Activated naive CD4-positive, alpha-beta T cell treated with anti-CD3 and anti-CD28 coated beads, Interleukin-2, amount 10 ng/mL, durations not matched to agents 7 days and 5 days (primary cell): ENCODE measurements at regions not wholly inside any gene's neighbourhood (a gene's known extent, or its start where the extent isn't known, plus 50 kb on each side); places are given as distances from the start of the nearest gene placed in this dataset.
"Not testable (repeated sequence)": the region's sequence is repeated elsewhere in the genome, so short reads cannot be mapped to it uniquely, and the experiment has no call there.

Experiments
- CTCF ChIA-PET: fragments of 350-600 bp; sonication (Branson Sonifier 250); formaldehyde crosslinking; loops from one replicate; lab custom pipeline; 2021; ENCODE audit warnings: antibody characterized with exemption; lab: Charles Lee
- DNase-seq: peaks from one replicate; pipeline ENCODE4 v3.0.0-alpha.2; 2020
- H3K27ac Mint-ChIP-seq: one replicate; pipeline ENCODE4 v1.8.0; 2021; ENCODE audit warnings: mild to moderate bottlenecking, moderate library complexity, mixed read lengths
- H3K27me3 Mint-ChIP-seq: one replicate; pipeline ENCODE4 v1.8.0; 2021; ENCODE audit warnings: mild to moderate bottlenecking, mixed read lengths
- H3K36me3 Mint-ChIP-seq: one replicate; pipeline ENCODE4 v1.8.0; 2021; ENCODE audit warnings: mixed read lengths
- H3K4me1 Mint-ChIP-seq: one replicate; pipeline ENCODE4 v1.8.0; 2021; ENCODE audit warnings: mixed read lengths
- H3K4me3 Mint-ChIP-seq: one replicate; pipeline ENCODE4 v1.8.0; 2021; ENCODE audit warnings: mild to moderate bottlenecking, moderate library complexity, mixed read lengths
- H3K9me3 Mint-ChIP-seq: one replicate; pipeline ENCODE4 v1.8.0; 2021; ENCODE audit warnings: mixed read lengths

DNA sequence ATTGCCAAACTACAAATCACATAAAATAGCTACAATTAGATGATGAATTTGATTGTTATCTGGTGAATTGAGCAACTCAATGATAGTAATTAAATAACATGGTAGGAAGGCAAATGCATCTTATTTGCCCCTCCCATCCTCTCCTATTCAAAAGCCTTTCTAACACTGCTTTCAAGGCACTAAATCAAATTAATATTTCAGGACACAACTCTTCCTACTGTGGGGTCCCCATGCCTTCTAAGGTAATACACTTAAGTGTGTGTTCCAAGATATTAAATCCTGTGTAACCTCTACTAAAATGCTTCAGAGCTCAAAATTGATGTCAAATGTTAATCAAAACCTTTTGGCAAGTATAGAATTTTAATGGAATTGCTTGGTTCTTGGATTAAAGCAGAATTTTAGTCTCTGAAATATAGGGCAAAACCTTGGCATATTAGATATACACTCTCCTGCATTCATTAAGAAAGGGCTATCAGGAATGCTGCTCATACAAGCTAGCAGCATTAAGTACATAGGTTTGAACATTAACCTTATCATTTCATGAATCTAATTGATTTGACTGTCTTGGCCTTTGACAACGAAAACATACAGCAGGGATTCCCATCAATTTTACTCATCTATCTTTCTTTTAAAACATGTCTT is 371.8 kb upstream of the GALNTL6 start:
- CTCF ChIA-PET: no interaction called here
- Mint-ChIP-seq H3K27me3 (no peaks in the 10 kb centered on the region), H3K4me3 (no peak overlapping the region), H3K9me3 (peaks cover 10% of the 10 kb centered on the region), H3K36me3 (no peaks in the 10 kb centered on the region), H3K27ac (no peak overlapping the region), H3K4me1 (no peaks in the 10 kb centered on the region)
- no peak for DNase-seq

DNA sequence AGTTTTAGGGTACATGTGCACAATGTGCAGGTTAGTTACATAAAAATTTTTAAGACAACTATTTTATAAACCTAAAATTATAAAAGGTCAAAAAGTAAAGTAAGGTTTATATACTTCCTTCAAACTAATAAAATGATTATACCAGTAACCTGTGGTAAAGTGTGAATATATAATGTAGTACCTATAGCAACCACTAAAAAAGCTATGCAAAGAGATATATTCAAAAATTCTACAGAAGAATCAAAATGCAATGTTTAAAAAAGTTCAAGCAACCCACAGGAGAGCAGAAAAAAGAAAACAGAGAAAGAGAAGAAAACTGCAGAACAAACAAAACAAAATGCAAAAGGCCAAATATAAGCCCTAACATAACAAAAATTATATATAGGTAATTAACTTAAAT is 379.5 kb upstream of the GALNTL6 start:
- no peak overlapping the region for H3K27ac Mint-ChIP-seq

DNA sequence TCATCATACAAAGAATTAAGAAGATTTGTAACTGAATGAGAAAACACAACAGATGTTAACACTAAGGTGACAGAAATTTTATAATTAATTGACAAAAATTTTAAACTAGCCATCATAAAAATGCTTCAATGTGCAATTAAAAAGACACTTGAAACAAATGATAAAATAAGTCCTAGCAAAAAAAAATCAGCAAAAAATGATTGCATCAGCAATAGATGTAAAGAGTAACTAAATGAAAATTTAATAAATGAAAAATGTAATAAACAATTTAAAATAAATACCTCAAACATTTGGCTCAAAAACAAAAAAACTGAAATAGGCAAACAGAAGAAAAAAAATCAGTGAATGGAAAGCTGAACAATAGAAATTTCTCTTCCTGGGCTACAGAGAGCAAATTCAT is 380.7 kb upstream of the GALNTL6 start:
- H3K4me1 Mint-ChIP-seq: no peaks in the 10 kb centered on the region
- CTCF ChIA-PET: no interaction called here
- peaks cover 9% of the 10 kb centered on the region for H3K9me3 Mint-ChIP-seq
- H3K27ac Mint-ChIP-seq: no peak overlapping the region
- no peaks in the 10 kb centered on the region for H3K36me3 Mint-ChIP-seq
- no peak overlapping the region for H3K4me3 Mint-ChIP-seq
- DNase-seq: no peak
- H3K27me3 Mint-ChIP-seq: no peaks in the 10 kb centered on the region

More for the DNA sequence above, 379.5 kb upstream of the GALNTL6 start:
- Mint-ChIP-seq H3K27me3 (no peaks in the 10 kb centered on the region), H3K4me1 (no peaks in the 10 kb centered on the region), H3K4me3 (no peak overlapping the region), H3K9me3 (peaks cover 9% of the 10 kb centered on the region), H3K36me3 (no peaks in the 10 kb centered on the region)
- CTCF ChIA-PET: no interaction called here
- DNase-seq: no peak

DNA sequence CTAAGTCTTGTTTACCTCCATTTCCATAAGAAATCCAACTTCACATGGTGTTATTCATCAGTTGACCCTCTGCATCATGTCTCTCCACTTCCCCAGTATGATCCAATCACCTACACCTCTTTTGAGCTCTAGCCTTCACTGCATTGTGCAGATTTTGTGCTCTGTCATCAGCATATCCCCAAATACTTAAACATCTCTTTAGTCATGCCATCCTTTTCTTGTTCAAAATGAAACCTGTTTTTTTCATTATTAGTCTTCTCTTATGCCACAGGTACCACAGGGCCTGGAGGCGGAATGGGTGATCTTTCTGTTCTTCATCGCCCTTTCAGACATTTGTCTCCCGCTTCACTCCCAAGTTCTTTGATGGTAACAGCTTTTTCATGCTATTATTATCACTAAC is 382.7 kb upstream of the GALNTL6 start:
- Mint-ChIP-seq H3K27me3 (no peaks in the 10 kb centered on the region), H3K9me3 (peaks cover 12% of the 10 kb centered on the region), H3K4me3 (no peak overlapping the region), H3K36me3 (no peaks in the 10 kb centered on the region), H3K27ac (no peak overlapping the region), H3K4me1 (no peaks in the 10 kb centered on the region)
- no peak for DNase-seq
- CTCF ChIA-PET: no interaction called here

DNA sequence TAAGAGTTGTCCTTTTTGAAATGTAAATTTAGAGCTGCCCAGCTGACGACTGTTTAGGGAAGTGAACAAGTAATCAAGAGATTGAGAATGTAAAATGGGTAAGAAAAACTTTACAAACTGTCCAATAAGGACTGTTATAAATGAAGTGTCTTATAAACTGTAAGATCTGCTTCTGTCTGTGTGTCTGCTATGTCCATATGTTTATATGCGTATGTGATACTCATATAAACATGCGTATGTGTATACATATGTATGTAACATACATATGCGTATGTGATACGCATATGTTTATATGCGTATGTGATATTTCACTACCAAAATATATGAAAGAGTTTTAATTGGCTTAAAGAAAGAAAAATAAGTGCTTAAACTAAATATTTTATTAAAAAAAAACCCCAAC is 416.0 kb upstream of the GALNTL6 start:
- no peak for DNase-seq
- CTCF ChIA-PET: no interaction called here
- H3K27ac Mint-ChIP-seq: no peak overlapping the region
- H3K4me1 Mint-ChIP-seq: no peaks in the 10 kb centered on the region
- no peak overlapping the region for H3K4me3 Mint-ChIP-seq
- H3K27me3 Mint-ChIP-seq: no peaks in the 10 kb centered on the region
- H3K9me3 Mint-ChIP-seq: peaks cover 4% of the 10 kb centered on the region
- no peaks in the 10 kb centered on the region for H3K36me3 Mint-ChIP-seq

DNA sequence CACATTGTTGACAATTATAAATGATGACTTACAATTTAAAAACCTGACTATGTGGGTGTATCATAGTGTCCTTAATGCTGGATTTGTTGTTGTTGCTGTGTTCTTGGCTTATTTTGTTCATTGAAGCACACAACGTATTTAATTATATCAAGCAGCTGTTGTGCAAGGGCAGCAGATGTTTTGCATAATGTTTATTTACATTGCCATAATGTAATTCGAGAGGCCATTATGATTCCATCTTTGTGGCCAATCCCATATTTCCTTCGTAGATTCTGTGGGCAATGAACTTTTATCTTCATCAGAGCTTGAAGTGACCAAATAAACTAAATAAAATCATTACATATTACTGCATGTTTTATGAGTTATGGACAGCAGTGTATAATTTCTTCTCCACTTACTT is 422.6 kb upstream of the GALNTL6 start:
- no peaks in the 10 kb centered on the region for H3K4me1 Mint-ChIP-seq
- H3K4me3 Mint-ChIP-seq: no peak overlapping the region
- no peak overlapping the region for H3K27ac Mint-ChIP-seq
- no peaks in the 10 kb centered on the region for H3K36me3 Mint-ChIP-seq
- peaks cover 8% of the 10 kb centered on the region for H3K9me3 Mint-ChIP-seq
- no peak for DNase-seq
- CTCF ChIA-PET: no interaction called here
- H3K27me3 Mint-ChIP-seq: no peaks in the 10 kb centered on the region

DNA sequence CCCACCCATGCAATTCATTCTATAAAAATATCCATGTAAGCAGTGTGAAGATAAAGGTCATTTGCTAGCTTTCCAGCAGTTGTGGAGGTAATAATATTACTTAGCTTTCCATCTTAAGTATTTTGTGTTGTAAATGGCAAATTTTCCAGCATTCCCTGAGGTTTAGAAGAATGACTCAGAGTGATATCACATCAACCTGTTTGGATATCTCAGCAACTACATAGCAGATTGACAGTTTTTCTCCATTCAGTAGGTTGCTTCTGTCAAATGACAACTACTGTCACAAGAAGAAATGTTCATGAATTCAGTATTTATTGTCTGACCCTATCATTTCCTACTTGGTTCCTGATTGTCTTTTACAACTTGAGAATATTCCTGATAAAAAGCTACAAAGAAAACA is 434.9 kb upstream of the GALNTL6 start:
- no peak for DNase-seq
- no peaks in the 10 kb centered on the region for H3K36me3 Mint-ChIP-seq
- H3K27me3 Mint-ChIP-seq: no peaks in the 10 kb centered on the region
- H3K4me1 Mint-ChIP-seq: no peaks in the 10 kb centered on the region
- CTCF ChIA-PET: no interaction called here
- H3K27ac Mint-ChIP-seq: no peak overlapping the region
- H3K4me3 Mint-ChIP-seq: no peak overlapping the region
- H3K9me3 Mint-ChIP-seq: no peaks in the 10 kb centered on the region

DNA sequence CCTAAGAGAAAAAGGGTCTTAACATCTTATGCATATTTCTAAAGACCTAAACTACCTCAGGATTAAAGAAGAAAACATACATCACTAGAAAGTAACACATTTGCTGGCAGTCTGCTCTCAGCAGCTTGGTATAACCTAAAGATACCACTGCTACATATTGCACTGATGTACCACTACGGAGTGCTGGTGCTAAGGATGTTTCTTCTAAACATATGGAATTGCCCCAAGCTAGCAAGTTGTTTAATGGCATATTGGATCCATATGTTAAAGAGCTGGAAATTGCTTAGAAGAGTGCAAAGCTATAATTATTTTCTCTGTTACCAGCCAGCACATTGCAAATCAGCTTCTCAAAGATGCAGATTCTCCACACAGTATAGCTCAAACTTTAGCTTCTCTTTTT is 436.5 kb upstream of the GALNTL6 start:
- H3K27ac Mint-ChIP-seq: no peak overlapping the region
- no peak overlapping the region for H3K4me3 Mint-ChIP-seq
- H3K9me3 Mint-ChIP-seq: no peaks in the 10 kb centered on the region
- no peaks in the 10 kb centered on the region for H3K27me3 Mint-ChIP-seq
- DNase-seq: no peak
- no peaks in the 10 kb centered on the region for H3K36me3 Mint-ChIP-seq
- CTCF ChIA-PET: no interaction called here
- no peaks in the 10 kb centered on the region for H3K4me1 Mint-ChIP-seq

DNA sequence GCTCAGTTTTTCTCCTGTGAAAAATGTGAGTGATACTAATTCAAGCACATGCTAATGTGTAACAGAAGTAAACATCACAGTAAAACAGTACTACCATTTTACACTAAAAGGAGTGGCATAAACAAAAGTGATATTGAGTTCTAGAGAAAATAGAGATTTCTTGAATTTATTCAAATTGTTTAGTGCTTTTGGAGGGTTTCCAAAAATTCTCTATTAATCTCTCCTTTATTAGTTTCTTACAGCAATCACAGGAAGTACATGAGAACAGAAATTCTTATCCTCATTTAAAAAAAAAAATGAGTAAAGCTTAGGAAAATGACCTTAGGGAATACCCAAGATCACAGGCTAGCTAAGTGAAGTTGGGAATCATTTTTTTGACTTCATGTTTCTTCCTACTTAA is 459.7 kb upstream of the GALNTL6 start:
- H3K36me3 Mint-ChIP-seq: no peaks in the 10 kb centered on the region
- no peak overlapping the region for H3K27ac Mint-ChIP-seq
- peaks cover 15% of the 10 kb centered on the region for H3K9me3 Mint-ChIP-seq
- H3K4me1 Mint-ChIP-seq: no peaks in the 10 kb centered on the region
- no peak for DNase-seq
- no peak overlapping the region for H3K4me3 Mint-ChIP-seq
- no peaks in the 10 kb centered on the region for H3K27me3 Mint-ChIP-seq
- CTCF ChIA-PET: no interaction called here

DNA sequence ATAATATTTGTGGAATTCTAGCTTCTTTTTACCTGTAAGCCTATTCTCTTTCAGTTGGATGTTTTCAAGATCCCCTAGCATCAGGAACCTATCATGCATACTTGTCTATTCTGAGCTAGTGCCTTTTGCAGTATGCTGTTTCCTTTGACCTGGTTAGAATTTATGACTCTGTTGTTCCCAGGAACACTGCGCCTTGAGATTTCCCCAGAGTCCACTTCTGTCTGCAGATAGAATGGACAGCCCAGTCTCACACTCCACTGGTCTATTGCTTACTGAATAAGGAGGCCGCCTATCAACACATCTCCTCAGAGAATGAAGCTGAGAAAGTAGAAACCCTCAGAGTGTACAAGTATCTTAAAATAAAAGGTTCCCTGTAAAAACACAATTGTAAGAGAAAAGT is 465.1 kb upstream of the GALNTL6 start:
- CTCF ChIA-PET: no interaction called here
- Mint-ChIP-seq H3K27me3 (no peaks in the 10 kb centered on the region), H3K27ac (no peak overlapping the region), H3K36me3 (no peaks in the 10 kb centered on the region), H3K4me3 (no peak overlapping the region), H3K9me3 (peaks cover 7% of the 10 kb centered on the region), H3K4me1 (no peaks in the 10 kb centered on the region)
- no peak for DNase-seq

DNA sequence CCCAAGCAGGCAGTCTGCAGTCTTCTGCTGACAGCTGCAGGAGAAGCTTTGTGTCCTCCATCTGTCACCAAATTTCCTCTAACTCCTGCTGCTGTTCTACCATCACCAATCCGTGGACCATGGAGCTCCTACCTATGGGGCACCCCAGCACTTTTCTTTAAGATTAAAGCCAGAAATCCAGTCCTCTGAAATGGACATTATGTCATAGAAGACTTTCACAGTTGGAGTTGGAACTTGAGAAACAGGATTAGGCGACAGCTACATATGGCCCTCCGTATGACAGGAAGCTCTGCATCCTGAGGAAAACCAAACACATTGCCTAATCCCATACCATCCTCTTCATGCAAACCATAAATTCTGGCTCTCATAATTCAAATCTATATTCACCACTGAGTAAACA is 470.6 kb upstream of the GALNTL6 start:
- no peak for DNase-seq
- Mint-ChIP-seq H3K27ac (no peak overlapping the region), H3K36me3 (no peaks in the 10 kb centered on the region), H3K9me3 (peaks cover 4% of the 10 kb centered on the region), H3K27me3 (no peaks in the 10 kb centered on the region), H3K4me1 (no peaks in the 10 kb centered on the region), H3K4me3 (no peak overlapping the region)
- CTCF ChIA-PET: no interaction called here

DNA sequence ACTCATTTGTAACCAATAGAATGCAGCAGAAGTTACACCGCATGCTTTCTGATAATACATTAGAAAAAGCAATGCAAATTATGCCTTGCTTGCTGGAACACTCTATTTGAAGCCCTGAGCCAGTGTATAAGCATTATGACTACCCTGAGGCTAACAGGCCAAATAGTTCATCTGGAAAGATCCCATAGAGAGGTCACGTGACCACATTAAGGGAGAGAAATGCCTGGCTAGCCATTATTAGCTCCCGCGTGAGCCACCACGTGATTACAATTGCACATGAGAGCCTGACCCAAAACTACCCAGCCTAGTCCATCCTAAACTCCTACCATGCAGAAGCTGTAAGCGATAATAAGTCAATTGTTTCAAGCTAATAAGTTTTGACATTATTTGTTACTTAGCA is 472.9 kb upstream of the GALNTL6 start:
- H3K9me3 Mint-ChIP-seq: peaks cover 5% of the 10 kb centered on the region
- no peaks in the 10 kb centered on the region for H3K27me3 Mint-ChIP-seq
- no peak overlapping the region for H3K4me3 Mint-ChIP-seq
- H3K4me1 Mint-ChIP-seq: no peaks in the 10 kb centered on the region
- no peak overlapping the region for H3K27ac Mint-ChIP-seq
- DNase-seq: no peak
- CTCF ChIA-PET: no interaction called here
- H3K36me3 Mint-ChIP-seq: no peaks in the 10 kb centered on the region

DNA sequence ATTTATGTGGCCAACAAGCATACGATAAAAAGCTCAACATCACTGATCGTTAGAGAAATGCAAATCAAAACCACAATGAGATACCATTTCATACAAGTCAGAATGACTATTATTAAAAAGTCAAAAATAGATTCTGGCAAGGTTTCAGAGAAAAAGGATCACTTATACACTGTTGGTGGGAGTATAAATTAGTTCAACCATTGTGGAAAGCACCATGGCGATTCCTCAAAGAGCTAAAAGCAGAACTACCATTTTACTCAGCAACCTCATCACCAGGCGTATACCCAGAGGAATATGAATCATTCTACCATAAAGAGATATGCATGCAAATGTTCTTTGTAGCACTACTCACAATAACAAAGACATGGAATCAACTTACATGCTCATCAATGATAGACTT is 478.7 kb upstream of the GALNTL6 start:
- CTCF ChIA-PET: no interaction called here
- H3K9me3 Mint-ChIP-seq: peaks cover 16% of the 10 kb centered on the region
- H3K27me3 Mint-ChIP-seq: no peaks in the 10 kb centered on the region
- no peaks in the 10 kb centered on the region for H3K36me3 Mint-ChIP-seq
- H3K27ac Mint-ChIP-seq: no peak overlapping the region
- no peak for DNase-seq
- no peak overlapping the region for H3K4me3 Mint-ChIP-seq
- H3K4me1 Mint-ChIP-seq: no peaks in the 10 kb centered on the region

DNA sequence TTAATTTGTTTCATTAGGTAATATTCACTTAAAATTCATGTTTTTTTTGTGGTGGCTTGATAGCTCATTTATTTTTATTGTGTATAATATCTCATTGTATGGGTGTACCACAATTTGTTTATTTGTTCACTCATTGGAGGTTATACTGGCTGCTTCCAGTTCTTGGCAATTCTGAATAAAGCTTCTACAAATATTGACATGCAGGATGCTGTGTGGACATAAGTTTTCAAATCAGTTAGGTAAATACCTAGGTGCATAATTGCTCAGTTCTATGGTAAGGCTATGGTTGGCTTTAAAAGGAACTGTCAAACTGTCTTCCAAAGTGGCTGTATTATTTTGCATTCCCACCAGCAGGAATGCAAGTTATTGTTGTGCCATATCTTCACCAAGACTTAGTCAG is 504.5 kb upstream of the GALNTL6 start:
- DNase-seq: no peak
- Mint-ChIP-seq H3K4me1 (no peaks in the 10 kb centered on the region), H3K27me3 (no peaks in the 10 kb centered on the region), H3K27ac (no peak overlapping the region), H3K4me3 (no peak overlapping the region), H3K9me3 (peaks cover 10% of the 10 kb centered on the region), H3K36me3 (no peaks in the 10 kb centered on the region)
- CTCF ChIA-PET: no interaction called here

DNA sequence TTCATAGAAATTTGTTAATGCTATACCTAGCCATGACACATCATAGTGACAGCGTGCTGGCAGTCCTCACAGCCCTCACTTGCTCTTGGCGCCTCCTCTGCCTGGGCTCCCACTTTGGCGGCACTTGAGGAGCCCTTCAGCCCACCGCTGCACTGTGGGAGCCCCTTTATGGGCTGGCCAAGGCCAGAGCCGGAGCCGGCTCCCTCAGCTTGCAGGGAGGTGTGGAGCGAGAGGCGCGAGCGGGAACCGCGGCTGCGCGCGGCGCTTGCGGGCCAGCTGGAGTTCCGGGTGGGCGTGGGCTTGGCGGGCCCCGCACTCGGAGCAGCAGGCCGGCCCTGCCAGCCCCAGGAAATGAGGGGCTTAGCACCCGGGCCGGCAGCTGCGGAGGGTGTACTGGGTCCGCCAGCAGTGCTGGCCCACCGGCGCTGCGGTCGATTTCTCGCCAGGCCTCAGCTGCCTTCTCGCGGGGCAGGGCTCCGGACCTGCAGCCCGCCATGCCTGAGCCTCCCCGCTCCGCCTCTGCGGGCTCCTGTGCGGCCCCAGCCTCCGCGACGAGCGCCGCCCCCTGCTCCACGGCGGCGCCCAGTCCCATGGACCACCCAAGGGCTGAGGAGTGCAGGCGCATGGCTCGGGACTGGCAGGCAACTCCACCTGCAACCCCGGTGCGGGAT is 515.0 kb upstream of the GALNTL6 start:
- H3K27me3 Mint-ChIP-seq, H3K4me1 Mint-ChIP-seq, H3K4me3 Mint-ChIP-seq, DNase-seq, CTCF ChIA-PET, H3K27ac Mint-ChIP-seq, H3K36me3 Mint-ChIP-seq: not testable (repeated sequence)
- peaks cover 21% of the 10 kb centered on the region for H3K9me3 Mint-ChIP-seq
